VCaP (cell line): ENCODE measurements at regions not wholly inside any gene's neighbourhood (a gene's known extent, or its start where the extent isn't known, plus 50 kb on each side); places are given as distances from the start of the nearest gene placed in this dataset.

ENCODE experiments used
- H3K27ac ChIP-seq: fragments of 450-650 bp; 2 replicates; pipeline ENCODE4 v1.5.1; 2017
- CTCF ChIP-seq: fragments of 450-650 bp; conservative IDR thresholded peaks from 2 replicates; pipeline ENCODE4 v1.5.1; 2017; ENCODE audit warnings: mild to moderate bottlenecking, moderate library complexity

- H3K27ac ChIP-seq = no peak overlapping the region
- TF ChIP-seq CTCF = no peak
Observed at GRCh38 chr19:16000024-16000663, 51.3 kb downstream of the OR10H4 start.

GRCh38 chr19:16001481-16002312 is 52.9 kb downstream of the OR10H4 start:
- TF ChIP-seq CTCF = no peak
- no peak overlapping the region for H3K27ac ChIP-seq

GRCh38 chr19:16002406-16003384 is 53.9 kb downstream of the OR10H4 start:
- no peak overlapping the region for H3K27ac ChIP-seq
- TF ChIP-seq CTCF = no peak

- H3K27ac ChIP-seq = no peak overlapping the region
- no peak for TF ChIP-seq CTCF
Observed at GRCh38 chr19:16003391-16003790, 54.6 kb downstream of the OR10H4 start.

DNA sequence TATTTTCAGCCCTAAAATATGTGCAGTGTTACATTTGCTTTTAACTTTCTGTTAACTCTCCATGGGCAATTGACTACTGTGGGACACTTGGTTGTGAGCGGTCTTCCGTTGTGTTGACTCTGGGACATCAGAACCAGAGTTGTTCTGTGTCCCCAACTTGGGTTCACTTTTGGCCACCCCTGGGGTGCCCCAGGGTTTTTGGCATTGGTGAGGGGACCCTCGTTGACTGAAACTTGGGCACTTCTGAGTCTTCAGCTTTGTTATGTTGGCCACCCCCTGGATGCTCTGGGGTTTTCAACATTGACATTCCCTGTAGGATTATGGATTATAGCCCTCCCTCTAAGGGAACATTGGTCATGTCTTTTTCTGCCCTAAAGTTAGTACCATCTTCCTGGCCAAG is 57.1 kb downstream of the OR10H4 start:
- TF ChIP-seq CTCF = no peak
- H3K27ac ChIP-seq = no peak overlapping the region

DNA sequence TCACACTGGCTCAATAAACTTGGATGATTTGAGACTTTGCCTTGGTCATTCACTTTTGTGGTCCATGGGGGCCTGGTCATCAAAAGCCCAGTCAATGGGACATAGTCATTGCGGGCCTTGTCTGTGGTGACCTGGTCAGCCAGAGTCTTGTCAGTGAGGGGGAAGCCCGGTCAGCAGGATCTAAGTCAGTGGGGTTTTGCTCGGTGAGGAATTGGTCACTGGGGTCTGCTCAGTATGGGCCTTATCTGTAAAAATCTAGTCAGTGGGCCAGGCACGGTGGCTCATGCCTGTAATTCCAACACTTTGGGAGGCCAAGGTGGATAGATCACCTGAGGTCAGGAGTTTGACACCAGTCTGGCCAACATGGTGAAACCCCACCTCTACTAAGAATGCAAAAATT is 63.7 kb upstream of the TPM4 start:
- no peak for TF ChIP-seq CTCF
- H3K27ac ChIP-seq = no peak overlapping the region
